ENCODE measurements at regions not wholly inside any gene's neighbourhood (a gene's known extent, or its start where the extent isn't known, plus 50 kb on each side); places are given as distances from the start of the nearest gene placed in this dataset.

DNA sequence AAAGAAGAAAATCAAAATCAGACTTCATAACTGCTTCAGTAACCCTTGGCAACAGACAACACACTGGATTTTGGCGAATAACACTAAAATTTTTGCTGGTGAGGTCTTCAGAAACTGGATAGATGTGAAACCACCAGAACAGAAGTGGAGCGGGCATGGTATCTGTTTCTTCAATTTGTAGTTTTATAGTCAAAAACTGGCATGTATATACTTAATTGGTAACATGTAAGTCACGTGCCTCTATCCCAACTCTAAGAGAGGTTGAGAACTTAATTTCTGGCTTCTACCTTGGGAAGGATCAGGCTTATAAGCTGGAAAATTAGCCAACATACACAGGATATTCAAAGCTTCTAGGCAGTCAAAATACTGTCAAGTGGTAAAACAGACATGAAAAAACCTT, 172.6 kb upstream of the CHL1 start:
- Histone ChIP-seq H3K56ac (ENCODE audit: extremely low read depth, insufficient read depth, low read length) (no peak overlapping the region), H3K4me2 (ENCODE audit: low read depth, low read length) (no peak overlapping the region), H2BK120ac (ENCODE audit: low read depth, low read length) (no peak overlapping the region), H2BK15ac (ENCODE audit: low read depth, low read length) (no peak overlapping the region), H3K18ac (ENCODE audit: low read depth, low read length) (no peak overlapping the region), H3K4me1 (ENCODE audit: control insufficient read depth, insufficient read depth, low read length) (no peaks in the 10 kb centered on the region), H2AFZ (replicated peaks; ENCODE audit: low read length, poor library complexity) (no peak overlapping the region), H2AK9ac (replicated peaks; ENCODE audit: low read depth, low read length, poor library complexity) (no peak overlapping the region), H3K9ac (ENCODE audit: low read depth, low read length) (no peak overlapping the region), H3K27ac (ENCODE audit: insufficient read depth, low read length) (no peak overlapping the region), H4K8ac (ENCODE audit: low read depth in 2 of 2, low read length in 2 of 2) (no peak overlapping the region), H4K5ac (ENCODE audit: low read depth, low read length) (no peak overlapping the region), H4K20me1 (ENCODE audit: insufficient read depth, low read length) (no peaks in the 10 kb centered on the region), H3K4me3 (ENCODE audit: insufficient read depth, low read depth, low read length) (no peak overlapping the region), H2BK5ac (ENCODE audit: low read depth, low read length, poor library complexity, severe bottlenecking) (no peak overlapping the region), H3K36me3 (ENCODE audit: control insufficient read depth, insufficient read depth, low read length) (no peaks in the 10 kb centered on the region), H2BK20ac (ENCODE audit: low read depth, low read length) (no peak overlapping the region), H2AK5ac (ENCODE audit: low read depth, low read length) (no peak overlapping the region), H3K9me3 (ENCODE audit: control insufficient read depth, insufficient read depth, low read length) (no peaks in the 10 kb centered on the region), H4K91ac (ENCODE audit: insufficient read depth, low read depth, low read length) (no peak overlapping the region), H3K9me1 (ENCODE audit: insufficient read depth, low read length) (no peaks in the 10 kb centered on the region), H3K14ac (replicated peaks; ENCODE audit: low read depth, low read length) (no peak overlapping the region), H3K27me3 (ENCODE audit: control insufficient read depth, insufficient read depth, low read length) (no peaks in the 10 kb centered on the region), H3K23ac (ENCODE audit: low read depth, low read length) (no peak overlapping the region), H3K4ac (ENCODE audit: low read depth, low read length) (no peak overlapping the region), H3K79me1 (ENCODE audit: low read depth in 1 of 2, low read length in 2 of 2) (no peaks in the 10 kb centered on the region)
- in situ Hi-C loops (cut with MboI; ENCODE audit: low sequenced_read_pairs): no loop called here
- TF ChIP-seq FOS (IDR thresholded peaks at IDR 0.05; ENCODE audit: low read depth, low read length) (no peak), SMC3 (IDR thresholded peaks at IDR 0.05; ENCODE audit: low read depth, low read length) (no peak), CHD1 (IDR thresholded peaks at IDR 0.05; ENCODE audit: low read depth, low read length) (no peak), MXI1 (IDR thresholded peaks at IDR 0.05; ENCODE audit: borderline replicate concordance, low read depth, low read length) (no peak), RFX5 (IDR thresholded peaks at IDR 0.05; ENCODE audit: low read depth, low read length) (no peak), POLR2A (IDR thresholded peaks at IDR 0.05; ENCODE audit: low read depth, low read length) (no peak), RAD21 (IDR thresholded peaks at IDR 0.05; ENCODE audit: low read length) (no peak), MAZ (IDR thresholded peaks at IDR 0.05; ENCODE audit: borderline replicate concordance, low read depth, low read length) (no peak), RCOR1 (IDR thresholded peaks at IDR 0.05; ENCODE audit: insufficient replicate concordance, low read length) (no peak), BHLHE40 (IDR thresholded peaks at IDR 0.05; ENCODE audit: low read depth, low read length) (no peak), MAFK (IDR thresholded peaks at IDR 0.05; ENCODE audit: low read depth, low read length) (no peak)
- TF ChIP-seq, protein P1, sequence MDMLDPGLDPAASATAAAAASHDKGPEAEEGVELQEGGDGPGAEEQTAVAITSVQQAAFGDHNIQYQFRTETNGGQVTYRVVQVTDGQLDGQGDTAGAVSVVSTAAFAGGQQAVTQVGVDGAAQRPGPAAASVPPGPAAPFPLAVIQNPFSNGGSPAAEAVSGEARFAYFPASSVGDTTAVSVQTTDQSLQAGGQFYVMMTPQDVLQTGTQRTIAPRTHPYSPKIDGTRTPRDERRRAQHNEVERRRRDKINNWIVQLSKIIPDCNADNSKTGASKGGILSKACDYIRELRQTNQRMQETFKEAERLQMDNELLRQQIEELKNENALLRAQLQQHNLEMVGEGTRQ (IDR thresholded peaks at IDR 0.05; ENCODE audit: low read depth, low read length): no peak
- TF ChIP-seq, protein P2, sequence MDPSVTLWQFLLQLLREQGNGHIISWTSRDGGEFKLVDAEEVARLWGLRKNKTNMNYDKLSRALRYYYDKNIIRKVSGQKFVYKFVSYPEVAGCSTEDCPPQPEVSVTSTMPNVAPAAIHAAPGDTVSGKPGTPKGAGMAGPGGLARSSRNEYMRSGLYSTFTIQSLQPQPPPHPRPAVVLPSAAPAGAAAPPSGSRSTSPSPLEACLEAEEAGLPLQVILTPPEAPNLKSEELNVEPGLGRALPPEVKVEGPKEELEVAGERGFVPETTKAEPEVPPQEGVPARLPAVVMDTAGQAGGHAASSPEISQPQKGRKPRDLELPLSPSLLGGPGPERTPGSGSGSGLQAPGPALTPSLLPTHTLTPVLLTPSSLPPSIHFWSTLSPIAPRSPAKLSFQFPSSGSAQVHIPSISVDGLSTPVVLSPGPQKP (IDR thresholded peaks at IDR 0.05; ENCODE audit: borderline replicate concordance, low read depth, low read length): no peak
- DNase-seq (no peak), ATAC-seq (ENCODE audit: low read depth) (no peak)
- no CpG with 5 or more reads among the region's 3 CpGs for WGBS, 2 experiments (ENCODE audit: extremely low coverage in 2 of 2, insufficient read length in 1 of 2)
- intact Hi-C loops (cut with micrococcal nuclease): no loop called here
- CTCF ChIA-PET: no interaction called here
- BruUV-seq (replicated peaks): no TSS peak
- POLR2A ChIA-PET (ENCODE audit: unreplicated experiment): no interaction called here
- dilution Hi-C loops (cut with HindIII; ENCODE audit: low sequenced_read_pairs, unreplicated experiment): no loop called here
